Fibroblast of lung (primary cell): ENCODE measurements at regions not wholly inside any gene's neighbourhood (a gene's known extent, or its start where the extent isn't known, plus 50 kb on each side); places are given as distances from the start of the nearest gene placed in this dataset.

Experiments
- DNase-seq, 2 donors: peaks; one replicate each; pipeline versions ENCODE4 v3.0.0 to v3.0.0-alpha.2; 2010; ENCODE audit warnings: low read depth in 2 of 2
- H2AFZ ChIP-seq: 2 replicates; pipeline ENCODE4 v1.5.1; 2012; ENCODE audit warnings: low read length, control low read depth, inconsistent platforms
- H3K27ac ChIP-seq: 2 replicates; pipeline ENCODE4 v1.5.1; 2011; ENCODE audit warnings: low read length, control low read depth; ENCODE audit not compliant: insufficient read depth
- H3K27me3 ChIP-seq: 2 replicates; pipeline ENCODE4 v1.5.1; 2011; ENCODE audit warnings: mild to moderate bottlenecking, low read length; ENCODE audit not compliant: control insufficient read depth, insufficient read depth
- H3K36me3 ChIP-seq: 2 replicates; pipeline ENCODE4 v1.5.1; 2011; ENCODE audit warnings: low read length; ENCODE audit not compliant: control insufficient read depth, insufficient read depth
- H3K4me1 ChIP-seq: 2 replicates; pipeline ENCODE4 v1.5.1; 2011; ENCODE audit warnings: low read length; ENCODE audit not compliant: control insufficient read depth, insufficient read depth; ENCODE audit errors: extremely low read depth
- H3K4me2 ChIP-seq: 2 replicates; pipeline ENCODE4 v1.5.1; 2011; ENCODE audit warnings: low read length, control low read depth; ENCODE audit not compliant: insufficient read depth; ENCODE audit errors: extremely low read depth
- H3K4me3 ChIP-seq, 4 experiments: fragments of 200-600 bp in 1 of 4; sonication (generic) in 1 of 4; replicated peaks in 1 of 4; 2 replicates each; pipeline ENCODE4 v1.5.1; 2011 to 2016; ENCODE audit warnings: low read length in 4 of 4, low read depth in 3 of 4, mild to moderate bottlenecking in 3 of 4, control low read depth in 2 of 4, inconsistent platforms in 1 of 4, mixed read lengths in 1 of 4; ENCODE audit not compliant: insufficient read depth in 1 of 4; ENCODE audit errors: control extremely low read depth in 1 of 4
- H3K79me2 ChIP-seq: 2 replicates; pipeline ENCODE4 v1.5.1; 2012; ENCODE audit warnings: mild to moderate bottlenecking, low read length, inconsistent platforms; ENCODE audit not compliant: control insufficient read depth, insufficient read depth
- H3K9ac ChIP-seq: 2 replicates; pipeline ENCODE4 v1.5.1; 2011; ENCODE audit warnings: mild to moderate bottlenecking, low read length, control low read depth; ENCODE audit not compliant: insufficient read depth
- H3K9me3 ChIP-seq: 2 replicates; pipeline ENCODE4 v1.5.1; 2012; ENCODE audit warnings: low read depth, low read length; ENCODE audit not compliant: control insufficient read depth, insufficient read depth
- H4K20me1 ChIP-seq: 2 replicates; pipeline ENCODE4 v1.5.1; 2011; ENCODE audit warnings: low read length; ENCODE audit not compliant: control insufficient read depth, insufficient read depth; ENCODE audit errors: extremely low read depth
- CTCF ChIP-seq, 2 donors: IDR thresholded peaks in 1 of 2; conservative IDR thresholded peaks in 1 of 2; 1 replicate in 1 of 2; 2 replicates in 1 of 2; pipeline ENCODE4 v1.5.1; 2011 to 2012; ENCODE audit warnings: low read length in 2 of 2, control low read depth in 1 of 2, inconsistent platforms in 1 of 2, low read depth in 1 of 2, mild to moderate bottlenecking in 1 of 2
- EZH2 ChIP-seq: IDR thresholded peaks from 2 replicates; pipeline ENCODE4 v1.5.1; 2012; ENCODE audit warnings: low read length, control low read depth, mild to moderate bottlenecking; ENCODE audit errors: missing control alignments

GRCh38 chr10:120975072-120975867 is 124.1 kb downstream of the WDR11 start:
- Histone ChIP-seq H3K27ac (no peak overlapping the region), H3K36me3 (no peaks in the 10 kb centered on the region), H3K79me2 (no peaks in the 10 kb centered on the region), H3K4me3 (no peak overlapping the region), H3K4me1 (no peaks in the 10 kb centered on the region), H3K27me3 (no peaks in the 10 kb centered on the region), H3K9me3 (no peaks in the 10 kb centered on the region), H3K4me2 (no peak overlapping the region), H2AFZ (no peak overlapping the region), H3K9ac (no peak overlapping the region), H4K20me1 (no peaks in the 10 kb centered on the region)
- TF ChIP-seq EZH2 (no peak), CTCF (conservative IDR thresholded peaks at IDR 0.05 in 1 of 2, IDR thresholded peaks at IDR 0.05 in 1 of 2; ENCODE audit: low read depth in 1 of 2, low read length in 2 of 2) (no peak)
- no peak for DNase-seq

GRCh38 chr10:120975868-120976225 is 124.7 kb downstream of the WDR11 start:
- Histone ChIP-seq H3K4me2 (no peak overlapping the region), H3K79me2 (no peaks in the 10 kb centered on the region), H3K4me1 (no peaks in the 10 kb centered on the region), H3K27ac (no peak overlapping the region), H3K9ac (no peak overlapping the region), H3K36me3 (no peaks in the 10 kb centered on the region), H4K20me1 (no peaks in the 10 kb centered on the region), H3K27me3 (no peaks in the 10 kb centered on the region), H3K4me3 (no peak overlapping the region), H3K9me3 (no peaks in the 10 kb centered on the region), H2AFZ (no peak overlapping the region)
- no peak for DNase-seq
- TF ChIP-seq EZH2 (no peak), CTCF (conservative IDR thresholded peaks at IDR 0.05 in 1 of 2, IDR thresholded peaks at IDR 0.05 in 1 of 2; ENCODE audit: low read depth in 1 of 2, low read length in 2 of 2) (no peak)

GRCh38 chr10:120977897-120978296 is 126.7 kb downstream of the WDR11 start:
- Histone ChIP-seq H2AFZ (no peak overlapping the region), H3K9me3 (no peaks in the 10 kb centered on the region), H3K4me3 (no peak overlapping the region), H3K27me3 (no peaks in the 10 kb centered on the region), H3K36me3 (no peaks in the 10 kb centered on the region), H3K4me1 (no peaks in the 10 kb centered on the region), H3K9ac (no peak overlapping the region), H3K4me2 (no peak overlapping the region), H4K20me1 (no peaks in the 10 kb centered on the region), H3K79me2 (no peaks in the 10 kb centered on the region), H3K27ac (no peak overlapping the region)
- TF ChIP-seq CTCF (conservative IDR thresholded peaks at IDR 0.05 in 1 of 2, IDR thresholded peaks at IDR 0.05 in 1 of 2; ENCODE audit: low read depth in 1 of 2, low read length in 2 of 2) = no peak
- TF ChIP-seq EZH2 = no peak
- DNase-seq = no peak
